ENCODE measurements at regions not wholly inside any gene's neighbourhood (a gene's known extent, or its start where the extent isn't known, plus 50 kb on each side); places are given as distances from the start of the nearest gene placed in this dataset.

- Histone ChIP-seq H3K27me3 (replicated peaks; ENCODE audit: insufficient read depth) (no peaks in the 10 kb centered on the region), H3K9me3 (no peaks in the 10 kb centered on the region), H3K4me1 (ENCODE audit: control insufficient read depth in 1 of 2, low read depth in 2 of 2) (no peaks in the 10 kb centered on the region), H3K27ac (no peak overlapping the region), H3K36me3 (no peaks in the 10 kb centered on the region), H3K4me3 (no peak overlapping the region)
- TF ChIP-seq CTCF (IDR thresholded peaks at IDR 0.05), result no peak
- ATAC-seq (ENCODE audit: insufficient number of reproducible peaks, low FRiP score, low read depth) (no peak), DNase-seq (ENCODE audit: low spot score) (no peak)
Observed at GRCh38 chr3:82087958-82088357, 326.5 kb upstream of the GBE1 start.

- Histone ChIP-seq H3K36me3 (no peaks in the 10 kb centered on the region), H3K27me3 (replicated peaks; ENCODE audit: insufficient read depth) (no peaks in the 10 kb centered on the region), H3K4me3 (no peak overlapping the region), H3K27ac (no peak overlapping the region), H3K4me1 (ENCODE audit: control insufficient read depth in 1 of 2, low read depth in 2 of 2) (no peaks in the 10 kb centered on the region), H3K9me3 (no peaks in the 10 kb centered on the region)
- TF ChIP-seq CTCF (IDR thresholded peaks at IDR 0.05), result no peak
- ATAC-seq (ENCODE audit: insufficient number of reproducible peaks, low FRiP score, low read depth) (no peak), DNase-seq (ENCODE audit: low spot score) (no peak)
Observed at GRCh38 chr3:82085851-82086475, 324.5 kb upstream of the GBE1 start.

GRCh38 chr3:82085356-82085755 lies 323.9 kb upstream of the GBE1 start:
- Histone ChIP-seq H3K27me3 (replicated peaks; ENCODE audit: insufficient read depth) (no peaks in the 10 kb centered on the region), H3K36me3 (no peaks in the 10 kb centered on the region), H3K9me3 (no peaks in the 10 kb centered on the region), H3K4me1 (ENCODE audit: control insufficient read depth in 1 of 2, low read depth in 2 of 2) (no peaks in the 10 kb centered on the region), H3K27ac (no peak overlapping the region), H3K4me3 (no peak overlapping the region)
- DNase-seq (ENCODE audit: low spot score) (no peak), ATAC-seq (ENCODE audit: insufficient number of reproducible peaks, low FRiP score, low read depth) (no peak)
- TF ChIP-seq CTCF (IDR thresholded peaks at IDR 0.05), result no peak

- no peak for DNase-seq (ENCODE audit: low spot score)
- Histone ChIP-seq H3K4me3 (no peak overlapping the region), H3K27me3 (replicated peaks; ENCODE audit: insufficient read depth) (no peaks in the 10 kb centered on the region), H3K4me1 (ENCODE audit: control insufficient read depth in 1 of 2, low read depth in 2 of 2) (no peaks in the 10 kb centered on the region), H3K27ac (no peak overlapping the region), H3K36me3 (no peaks in the 10 kb centered on the region), H3K9me3 (no peaks in the 10 kb centered on the region)
- ATAC-seq (ENCODE audit: insufficient number of reproducible peaks, low FRiP score, low read depth), result no peak
- no peak for TF ChIP-seq CTCF (IDR thresholded peaks at IDR 0.05)
Observed at GRCh38 chr3:82084824-82085223, 323.4 kb upstream of the GBE1 start.

- H3K4me3 ChIP-seq, result no peak overlapping the region
- no peaks in the 10 kb centered on the region for H3K36me3 ChIP-seq
- no peak overlapping the region for H3K27ac ChIP-seq
- DNase-seq (ENCODE audit: low spot score) (no peak), ATAC-seq (ENCODE audit: insufficient number of reproducible peaks, low FRiP score, low read depth) (no peak)
- no peaks in the 10 kb centered on the region for H3K27me3 ChIP-seq (replicated peaks; ENCODE audit: insufficient read depth)
- no peaks in the 10 kb centered on the region for H3K9me3 ChIP-seq
- H3K4me1 ChIP-seq (ENCODE audit: control insufficient read depth in 1 of 2, low read depth in 2 of 2), result no peaks in the 10 kb centered on the region
- TF ChIP-seq CTCF (IDR thresholded peaks at IDR 0.05), result no peak
Observed at GRCh38 chr3:82082796-82083195, 321.4 kb upstream of the GBE1 start.

Measured in thoracic aorta (tissue), 2 donors.